Endothelial cell (in vitro differentiated cells): ENCODE measurements at regions not wholly inside any gene's neighbourhood (a gene's known extent, or its start where the extent isn't known, plus 50 kb on each side); places are given as distances from the start of the nearest gene placed in this dataset.

Source experiments
- DNase-seq: peaks from one replicate; pipeline ENCODE4 v3.0.0; 2021; ENCODE audit warnings: low spot score
- H3K27ac Mint-ChIP-seq: one replicate; pipeline ENCODE4 v1.8.0; 2021; ENCODE audit warnings: mixed read lengths, inconsistent platforms; ENCODE audit not compliant: unreplicated experiment
- H3K27me3 Mint-ChIP-seq: one replicate; pipeline ENCODE4 v1.8.0; 2021; ENCODE audit warnings: mild to moderate bottlenecking, moderate library complexity, mixed read lengths, inconsistent platforms; ENCODE audit not compliant: unreplicated experiment
- H3K36me3 Mint-ChIP-seq: one replicate; pipeline ENCODE4 v1.8.0; 2021; ENCODE audit warnings: mild to moderate bottlenecking, low read depth, mixed read lengths, inconsistent platforms; ENCODE audit not compliant: unreplicated experiment
- H3K4me1 Mint-ChIP-seq: one replicate; pipeline ENCODE4 v1.8.0; 2021; ENCODE audit warnings: mild to moderate bottlenecking, mixed read lengths, inconsistent platforms; ENCODE audit not compliant: unreplicated experiment
- H3K4me3 Mint-ChIP-seq: one replicate; pipeline ENCODE4 v1.8.0; 2021; ENCODE audit warnings: mild to moderate bottlenecking, mixed read lengths, inconsistent platforms; ENCODE audit not compliant: unreplicated experiment
- H3K9me3 Mint-ChIP-seq: one replicate; pipeline ENCODE4 v1.8.0; 2021; ENCODE audit warnings: mixed read lengths, inconsistent platforms; ENCODE audit not compliant: unreplicated experiment
- TF ChIP-seq, protein P1 (sequence below): fragments of 200-600 bp; sonication (generic); IDR thresholded peaks from one replicate; pipeline ENCODE4 v1.5.0; 2021; ENCODE audit warnings: antibody characterized with exemption; ENCODE audit not compliant: unreplicated experiment

DNA sequence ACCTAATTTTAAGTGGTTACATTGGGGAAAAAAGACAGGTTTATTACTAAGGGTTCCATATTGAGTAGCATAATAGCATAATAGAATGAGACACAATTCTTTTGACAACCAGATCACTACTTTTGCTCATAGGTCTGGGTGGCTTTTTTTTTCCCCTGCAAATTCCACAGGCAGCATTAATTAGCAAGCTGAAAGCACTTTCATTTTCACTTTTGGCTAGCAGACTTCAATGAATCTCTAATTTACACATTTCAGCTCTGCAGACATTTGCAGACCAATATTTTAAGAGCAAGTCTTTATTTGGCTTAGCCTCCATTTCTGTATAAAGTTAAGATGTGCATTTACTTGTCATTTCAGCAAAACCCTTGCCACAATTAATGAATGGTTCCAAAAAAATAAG, 185.5 kb downstream of the NOL4 start:
- H3K4me1 Mint-ChIP-seq, result no peaks in the 10 kb centered on the region
- no peaks in the 10 kb centered on the region for H3K9me3 Mint-ChIP-seq
- no peak for DNase-seq
- H3K27me3 Mint-ChIP-seq, result no peaks in the 10 kb centered on the region
- TF ChIP-seq, protein P1, sequence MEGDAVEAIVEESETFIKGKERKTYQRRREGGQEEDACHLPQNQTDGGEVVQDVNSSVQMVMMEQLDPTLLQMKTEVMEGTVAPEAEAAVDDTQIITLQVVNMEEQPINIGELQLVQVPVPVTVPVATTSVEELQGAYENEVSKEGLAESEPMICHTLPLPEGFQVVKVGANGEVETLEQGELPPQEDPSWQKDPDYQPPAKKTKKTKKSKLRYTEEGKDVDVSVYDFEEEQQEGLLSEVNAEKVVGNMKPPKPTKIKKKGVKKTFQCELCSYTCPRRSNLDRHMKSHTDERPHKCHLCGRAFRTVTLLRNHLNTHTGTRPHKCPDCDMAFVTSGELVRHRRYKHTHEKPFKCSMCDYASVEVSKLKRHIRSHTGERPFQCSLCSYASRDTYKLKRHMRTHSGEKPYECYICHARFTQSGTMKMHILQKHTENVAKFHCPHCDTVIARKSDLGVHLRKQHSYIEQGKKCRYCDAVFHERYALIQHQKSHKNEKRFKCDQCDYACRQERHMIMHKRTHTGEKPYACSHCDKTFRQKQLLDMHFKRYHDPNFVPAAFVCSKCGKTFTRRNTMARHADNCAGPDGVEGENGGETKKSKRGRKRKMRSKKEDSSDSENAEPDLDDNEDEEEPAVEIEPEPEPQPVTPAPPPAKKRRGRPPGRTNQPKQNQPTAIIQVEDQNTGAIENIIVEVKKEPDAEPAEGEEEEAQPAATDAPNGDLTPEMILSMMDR, result no peak
- H3K27ac Mint-ChIP-seq, result no peak overlapping the region
- H3K4me3 Mint-ChIP-seq, result no peak overlapping the region
- H3K36me3 Mint-ChIP-seq, result no peaks in the 10 kb centered on the region

- H3K4me1 Mint-ChIP-seq, result no peaks in the 10 kb centered on the region
- no peak overlapping the region for H3K4me3 Mint-ChIP-seq
- H3K36me3 Mint-ChIP-seq, result no peaks in the 10 kb centered on the region
- H3K9me3 Mint-ChIP-seq, result no peaks in the 10 kb centered on the region
- H3K27ac Mint-ChIP-seq, result no peak overlapping the region
- TF ChIP-seq, protein P1, result no peak
- no peak for DNase-seq
- no peaks in the 10 kb centered on the region for H3K27me3 Mint-ChIP-seq
Observed at GRCh38 chr18:34038086-34038485, 186.6 kb downstream of the NOL4 start.

GRCh38 chr18:34033968-34034367, 190.7 kb downstream of the NOL4 start:
- TF ChIP-seq, protein P1, result no peak

GRCh38 chr18:34031810-34032209, 192.9 kb downstream of the NOL4 start:
- no peak overlapping the region for H3K4me3 Mint-ChIP-seq
- peaks cover 4% of the 10 kb centered on the region for H3K4me1 Mint-ChIP-seq
- peaks cover 2% of the 10 kb centered on the region for H3K27me3 Mint-ChIP-seq
- DNase-seq, result no peak
- H3K27ac Mint-ChIP-seq, result no peak overlapping the region
- TF ChIP-seq, protein P1, result no peak
- H3K36me3 Mint-ChIP-seq, result no peaks in the 10 kb centered on the region
- no peaks in the 10 kb centered on the region for H3K9me3 Mint-ChIP-seq

More at GRCh38 chr18:34033968-34034367, 190.7 kb downstream of the NOL4 start:
- Mint-ChIP-seq H3K36me3 (no peaks in the 10 kb centered on the region), H3K4me1 (peaks cover 4% of the 10 kb centered on the region), H3K9me3 (no peaks in the 10 kb centered on the region), H3K27me3 (peaks cover 2% of the 10 kb centered on the region), H3K27ac (no peak overlapping the region), H3K4me3 (no peak overlapping the region)
- no peak for DNase-seq

DNA sequence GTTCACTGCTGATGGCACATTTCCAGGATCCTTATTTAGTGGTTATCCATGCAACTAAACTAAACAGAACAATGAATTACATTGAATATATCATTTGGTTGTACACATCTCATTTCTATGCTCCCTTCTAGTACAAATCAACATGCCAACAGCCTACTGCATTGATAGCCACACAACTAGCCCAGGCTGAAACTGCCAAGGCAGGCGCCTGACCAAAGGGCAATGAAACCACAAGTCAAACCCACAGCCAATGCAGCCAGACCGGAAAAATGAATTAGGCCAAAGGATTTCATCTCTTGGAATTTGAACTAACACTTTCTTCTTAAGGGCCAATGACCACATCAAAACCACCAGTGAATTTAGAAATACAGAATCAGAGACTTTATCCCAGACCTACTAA, 196.4 kb downstream of the NOL4 start:
- Mint-ChIP-seq H3K27me3 (peaks cover 2% of the 10 kb centered on the region), H3K36me3 (no peaks in the 10 kb centered on the region), H3K9me3 (no peaks in the 10 kb centered on the region), H3K4me1 (peaks cover 4% of the 10 kb centered on the region), H3K27ac (no peak overlapping the region), H3K4me3 (no peak overlapping the region)
- no peak for DNase-seq
- TF ChIP-seq, protein P1, result no peak
